ENCODE measurements at regions not wholly inside any gene's neighbourhood (a gene's known extent, or its start where the extent isn't known, plus 50 kb on each side); places are given as distances from the start of the nearest gene placed in this dataset.

GRCh38 chr9:16098306-16098705 is 545.5 kb downstream of the CCDC171 start:
- POLR2A ChIA-PET = no interaction called here
- H3K9me3 Mint-ChIP-seq = 0 out of 2 replicates have a peak, but pooled peaks cover 5% of the 10 kb centered on the region
- no peaks in the 10 kb centered on the region for H3K36me3 Mint-ChIP-seq
- no peaks in the 10 kb centered on the region for H3K4me1 Mint-ChIP-seq
- H3K27me3 Mint-ChIP-seq (ENCODE audit: low read depth) = no peaks in the 10 kb centered on the region
- CTCF ChIA-PET = no interaction called here
- H3K27ac Mint-ChIP-seq = no peak overlapping the region
- no peak overlapping the region for H3K4me3 Mint-ChIP-seq
- no peak for TF ChIP-seq ERG (CRISPR knock-in tag; IDR thresholded peaks at IDR 0.05)
- TF ChIP-seq MAX (CRISPR knock-in tag; IDR thresholded peaks at IDR 0.05) = no peak
- TF ChIP-seq ZNF121 (CRISPR knock-in tag; IDR thresholded peaks at IDR 0.05) = no peak
- TF ChIP-seq ARID4B (CRISPR knock-in tag; IDR thresholded peaks at IDR 0.05; ENCODE audit: borderline replicate concordance) = no peak
- no peak for TF ChIP-seq SOX15 (CRISPR knock-in tag; IDR thresholded peaks at IDR 0.05)
- TF ChIP-seq MYBL2 (CRISPR knock-in tag; IDR thresholded peaks at IDR 0.05) = no peak
- TF ChIP-seq SMAD4 (CRISPR knock-in tag; IDR thresholded peaks at IDR 0.05) = no peak
- no peak for TF ChIP-seq FOXK1 (CRISPR knock-in tag; IDR thresholded peaks at IDR 0.05)
- no peak for TF ChIP-seq CBFB (CRISPR knock-in tag; IDR thresholded peaks at IDR 0.05; ENCODE audit: low read depth)
- no peak for TF ChIP-seq ZNF671 (CRISPR knock-in tag; IDR thresholded peaks at IDR 0.05)
- TF ChIP-seq JAZF1 (CRISPR knock-in tag; IDR thresholded peaks at IDR 0.05) = no peak
- no peak for TF ChIP-seq ZNF232 (CRISPR knock-in tag; IDR thresholded peaks at IDR 0.05)
- no peak for ATAC-seq
- no peak for DNase-seq (ENCODE audit: low spot score)

GRCh38 chr9:16099732-16100536 is 547.1 kb downstream of the CCDC171 start:
- H3K27ac Mint-ChIP-seq = no peak overlapping the region
- peaks cover 5% of the 10 kb centered on the region for H3K4me1 Mint-ChIP-seq
- H3K36me3 Mint-ChIP-seq = no peaks in the 10 kb centered on the region

More at GRCh38 chr9:16099732-16100536, 547.1 kb downstream of the CCDC171 start:
- CTCF ChIA-PET = interaction anchor here (0.8 kb wide), 1 partner anchor 34 kb away, joined by 3 read pairs; no protein-coding TSS in a partner anchor
- POLR2A ChIA-PET = no interaction called here
- Mint-ChIP-seq H3K4me3 (no peak overlapping the region), H3K9me3 (no peaks in the 10 kb centered on the region), H3K27me3 (ENCODE audit: low read depth) (no peaks in the 10 kb centered on the region)
- DNase-seq (ENCODE audit: low spot score) (no peak), ATAC-seq (peak; percentile 24; the same call in 1 of the 2 replicates)
- TF ChIP-seq HMGA2 (CRISPR knock-in tag; IDR thresholded peaks at IDR 0.05) (no peak), ZNF121 (CRISPR knock-in tag; IDR thresholded peaks at IDR 0.05) (no peak), ZNF396 (CRISPR knock-in tag; IDR thresholded peaks at IDR 0.05; ENCODE audit: borderline replicate concordance) (no peak), ATF2 (CRISPR knock-in tag; IDR thresholded peaks at IDR 0.05; ENCODE audit: borderline replicate concordance, low read depth) (no peak), ZNF317 (CRISPR knock-in tag; IDR thresholded peaks at IDR 0.05; ENCODE audit: borderline replicate concordance, low read depth) (no peak)
